ENCODE measurements at regions not wholly inside any gene's neighbourhood (a gene's known extent, or its start where the extent isn't known, plus 50 kb on each side); places are given as distances from the start of the nearest gene placed in this dataset.

DNA sequence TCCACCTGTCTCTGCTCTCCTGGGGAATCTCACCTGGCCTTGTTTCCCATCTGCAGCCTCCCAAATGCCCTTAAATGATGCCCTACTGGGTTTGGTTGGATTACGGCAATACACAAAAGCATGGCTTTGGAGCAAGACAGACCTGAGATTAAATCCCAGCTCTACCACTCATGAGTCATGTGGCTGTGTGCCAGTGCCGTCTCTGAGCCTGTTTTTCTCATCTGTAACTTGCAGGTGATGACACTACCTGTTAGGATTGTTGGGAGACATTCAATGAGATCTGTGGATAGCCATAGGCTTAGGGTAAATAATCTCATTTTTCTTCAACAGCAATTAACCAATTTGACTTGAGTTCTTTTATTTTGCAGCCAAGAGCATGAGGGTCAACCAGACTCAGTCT is 240.3 kb downstream of the MAF start:
- ATAC-seq, result no peak
- Histone ChIP-seq H3K27ac (ENCODE audit: extremely low read length, insufficient read depth, low read length) (no peak overlapping the region), H3K79me2 (ENCODE audit: insufficient read depth, low read length) (no peaks in the 10 kb centered on the region), H2AFZ (ENCODE audit: low read length) (no peak overlapping the region), H3K9me3 (ENCODE audit: low read length) (no peaks in the 10 kb centered on the region), H3K9ac (ENCODE audit: insufficient read depth, low read depth, low read length) (no peak overlapping the region), H3K4me1 (ENCODE audit: insufficient read depth, low read length) (no peaks in the 10 kb centered on the region), H3K4me3 (replicated peaks in 1 of 3; ENCODE audit: insufficient read depth in 1 of 3, low read depth in 2 of 3, low read length in 3 of 3) (no peak overlapping the region), H3K36me3 (replicated peaks in 1 of 2; ENCODE audit: control insufficient read depth in 1 of 2, insufficient read depth in 2 of 2, low read length in 2 of 2) (no peaks in the 10 kb centered on the region), H4K20me1 (ENCODE audit: insufficient read depth, low read length) (no peaks in the 10 kb centered on the region), H3K4me2 (ENCODE audit: low read depth, low read length) (no peak overlapping the region), H3K27me3 (ENCODE audit: control insufficient read depth in 1 of 2, insufficient read depth in 2 of 2, low read length in 2 of 2) (peaks cover 0 to 5% of the 10 kb centered on the region in 2 experiments; a peak in 2 of 5 replicates)
- intact Hi-C loops (cut with micrococcal nuclease; ENCODE audit: unreplicated experiment) (no loop called here), in situ Hi-C loops (cut with HindIII; ENCODE audit: extremely low pct_ligation_motif_present, low pct_unique_long_range_greater_than_20kb) (no loop called here)
- DNase-seq (ENCODE audit: low spot score), result no peak
- no peak for FAIRE-seq
- CTCF ChIA-PET (ENCODE audit: low intra/inter-chr PET ratio, low total read pairs), result no interaction called here
- WGBS (ENCODE audit: low lambda C conversion rate), result 38% methylated on average over 2 of the region's 2 CpGs
- BruUV-seq (replicated peaks), result no TSS peak
- POLR2A ChIA-PET, result no interaction called here
- TF ChIP-seq ELF1 (CRISPR knock-in tag; IDR thresholded peaks at IDR 0.05) (no peak), ZBTB25 (CRISPR knock-in tag; IDR thresholded peaks at IDR 0.05) (no peak), ZNF367 (CRISPR knock-in tag; IDR thresholded peaks at IDR 0.05; ENCODE audit: borderline replicate concordance) (no peak), ZNF12 (CRISPR knock-in tag; IDR thresholded peaks at IDR 0.05) (no peak), PRDM4 (CRISPR knock-in tag; IDR thresholded peaks at IDR 0.05; ENCODE audit: borderline replicate concordance) (no peak), FOXM1 (CRISPR knock-in tag; IDR thresholded peaks at IDR 0.05) (no peak), JARID2 (CRISPR knock-in tag; IDR thresholded peaks at IDR 0.05; ENCODE audit: insufficient replicate concordance) (no peak), ZNF10 (CRISPR knock-in tag; IDR thresholded peaks at IDR 0.05; ENCODE audit: borderline replicate concordance, low read depth) (no peak), ZNF501 (CRISPR knock-in tag; IDR thresholded peaks at IDR 0.05) (no peak), HNF1B (CRISPR knock-in tag; IDR thresholded peaks at IDR 0.05) (no peak), SPEN (CRISPR knock-in tag; IDR thresholded peaks at IDR 0.05; ENCODE audit: low read depth) (no peak), ZNF737 (CRISPR knock-in tag; IDR thresholded peaks at IDR 0.05; ENCODE audit: borderline replicate concordance) (no peak), MED8 (CRISPR knock-in tag; IDR thresholded peaks at IDR 0.05; ENCODE audit: insufficient replicate concordance) (no peak), MAFF (IDR thresholded peaks at IDR 0.05; ENCODE audit: low read depth, low read length) (no peak), ZNF546 (CRISPR knock-in tag; conservative IDR thresholded peaks at IDR 0.05) (no peak)
- TF ChIP-seq, protein P1, sequence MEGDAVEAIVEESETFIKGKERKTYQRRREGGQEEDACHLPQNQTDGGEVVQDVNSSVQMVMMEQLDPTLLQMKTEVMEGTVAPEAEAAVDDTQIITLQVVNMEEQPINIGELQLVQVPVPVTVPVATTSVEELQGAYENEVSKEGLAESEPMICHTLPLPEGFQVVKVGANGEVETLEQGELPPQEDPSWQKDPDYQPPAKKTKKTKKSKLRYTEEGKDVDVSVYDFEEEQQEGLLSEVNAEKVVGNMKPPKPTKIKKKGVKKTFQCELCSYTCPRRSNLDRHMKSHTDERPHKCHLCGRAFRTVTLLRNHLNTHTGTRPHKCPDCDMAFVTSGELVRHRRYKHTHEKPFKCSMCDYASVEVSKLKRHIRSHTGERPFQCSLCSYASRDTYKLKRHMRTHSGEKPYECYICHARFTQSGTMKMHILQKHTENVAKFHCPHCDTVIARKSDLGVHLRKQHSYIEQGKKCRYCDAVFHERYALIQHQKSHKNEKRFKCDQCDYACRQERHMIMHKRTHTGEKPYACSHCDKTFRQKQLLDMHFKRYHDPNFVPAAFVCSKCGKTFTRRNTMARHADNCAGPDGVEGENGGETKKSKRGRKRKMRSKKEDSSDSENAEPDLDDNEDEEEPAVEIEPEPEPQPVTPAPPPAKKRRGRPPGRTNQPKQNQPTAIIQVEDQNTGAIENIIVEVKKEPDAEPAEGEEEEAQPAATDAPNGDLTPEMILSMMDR (CRISPR knock-in tag; IDR thresholded peaks at IDR 0.05), result no peak
